Ascending aorta (tissue), 2 donors: ENCODE measurements at regions not wholly inside any gene's neighbourhood (a gene's known extent, or its start where the extent isn't known, plus 50 kb on each side); places are given as distances from the start of the nearest gene placed in this dataset.

ENCODE experiments used
- DNase-seq, 2 donors: peaks; one replicate each; pipeline ENCODE4 v3.0.0-alpha.2; 2019; ENCODE audit warnings: low spot score in 2 of 2
- H3K27ac ChIP-seq, 2 donors: fragments of 200-600 bp; sonication (generic); one replicate each; pipeline ENCODE4 v1.5.1; 2016 to 2017; ENCODE audit warnings: mild to moderate bottlenecking in 1 of 2
- H3K27me3 ChIP-seq: fragments of 200-600 bp; sonication (generic); one replicate; pipeline ENCODE4 v1.5.1; 2017
- H3K36me3 ChIP-seq, 2 donors: fragments of 200-600 bp; sonication (generic); one replicate each; pipeline ENCODE4 v1.5.1; 2016
- H3K4me1 ChIP-seq, 2 donors: fragments of 200-600 bp; sonication (generic); one replicate each; pipeline ENCODE4 v1.5.1; 2016 to 2017; ENCODE audit warnings: mild to moderate bottlenecking in 1 of 2
- H3K4me3 ChIP-seq, 2 donors: fragments of 200-600 bp; sonication (generic); one replicate each; pipeline ENCODE4 v1.5.1; 2016 to 2017; ENCODE audit warnings: mild to moderate bottlenecking in 1 of 2
- H3K9me3 ChIP-seq, 2 donors: fragments of 200-600 bp; sonication (generic); one replicate each; pipeline ENCODE4 v1.5.1; 2016
- intact Hi-C: fragments of 100-400 bp; cut with DNase I; formaldehyde crosslinking; loops from one replicate; pipeline ENCODE4 v1.15.1; 2023
- TF ChIP-seq, protein P1 (sequence below), 3 experiments: fragments of 200-600 bp in 2 of 3; fragments of 450-650 bp in 1 of 3; sonication (generic) in 2 of 3; IDR thresholded peaks; one replicate each; pipeline ENCODE4 v1.5.1; 2016 to 2019; ENCODE audit warnings: antibody characterized with exemption in 3 of 3, mild to moderate bottlenecking in 1 of 3, moderate library complexity in 1 of 3

DNA sequence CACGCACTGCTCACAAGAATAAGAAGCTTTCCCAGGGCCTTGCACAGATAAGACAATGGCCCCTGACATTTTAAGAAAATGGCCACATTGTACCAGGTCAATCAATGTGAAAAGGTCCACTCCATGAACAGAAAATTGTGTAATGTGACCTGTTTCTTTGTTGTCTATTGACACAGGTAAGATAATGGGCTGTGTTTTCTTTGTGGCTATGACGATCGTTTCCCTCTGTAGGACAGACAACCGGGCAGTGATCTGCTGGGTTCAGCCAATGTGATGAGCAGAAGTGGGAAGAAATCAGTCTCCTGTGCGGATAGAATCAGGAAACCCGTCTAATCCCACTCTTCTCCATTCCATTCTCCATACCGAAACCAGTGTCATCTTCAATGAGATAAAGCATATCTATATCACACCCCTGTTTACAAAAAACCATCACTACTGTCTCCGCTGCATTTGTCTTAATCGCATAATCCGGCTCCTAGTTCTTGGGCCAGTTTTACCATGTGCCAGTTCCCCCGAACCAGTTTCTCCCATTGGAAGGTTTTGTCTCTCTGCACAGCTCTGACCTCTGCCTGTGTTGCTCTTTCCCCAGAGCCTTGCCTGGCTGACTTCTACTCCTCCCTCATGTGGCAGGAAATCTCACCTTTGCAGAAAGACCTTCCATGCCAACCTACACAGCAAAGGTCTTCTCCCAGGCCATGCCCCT, 66.9 kb upstream of the ATF7IP2 start:
- H3K36me3 ChIP-seq: no peaks in the 10 kb centered on the region
- no peaks in the 10 kb centered on the region for H3K4me1 ChIP-seq
- no peaks in the 10 kb centered on the region for H3K27me3 ChIP-seq
- no peaks in the 10 kb centered on the region for H3K9me3 ChIP-seq
- TF ChIP-seq, protein P1, sequence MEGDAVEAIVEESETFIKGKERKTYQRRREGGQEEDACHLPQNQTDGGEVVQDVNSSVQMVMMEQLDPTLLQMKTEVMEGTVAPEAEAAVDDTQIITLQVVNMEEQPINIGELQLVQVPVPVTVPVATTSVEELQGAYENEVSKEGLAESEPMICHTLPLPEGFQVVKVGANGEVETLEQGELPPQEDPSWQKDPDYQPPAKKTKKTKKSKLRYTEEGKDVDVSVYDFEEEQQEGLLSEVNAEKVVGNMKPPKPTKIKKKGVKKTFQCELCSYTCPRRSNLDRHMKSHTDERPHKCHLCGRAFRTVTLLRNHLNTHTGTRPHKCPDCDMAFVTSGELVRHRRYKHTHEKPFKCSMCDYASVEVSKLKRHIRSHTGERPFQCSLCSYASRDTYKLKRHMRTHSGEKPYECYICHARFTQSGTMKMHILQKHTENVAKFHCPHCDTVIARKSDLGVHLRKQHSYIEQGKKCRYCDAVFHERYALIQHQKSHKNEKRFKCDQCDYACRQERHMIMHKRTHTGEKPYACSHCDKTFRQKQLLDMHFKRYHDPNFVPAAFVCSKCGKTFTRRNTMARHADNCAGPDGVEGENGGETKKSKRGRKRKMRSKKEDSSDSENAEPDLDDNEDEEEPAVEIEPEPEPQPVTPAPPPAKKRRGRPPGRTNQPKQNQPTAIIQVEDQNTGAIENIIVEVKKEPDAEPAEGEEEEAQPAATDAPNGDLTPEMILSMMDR (IDR thresholded peaks at IDR 0.05): no peak
- DNase-seq: no peak
- intact Hi-C loops: loop anchor here (5.0 kb wide), 1 partner anchor 188 kb away; no protein-coding TSS in a partner anchor
- H3K4me3 ChIP-seq: no peak overlapping the region
- H3K27ac ChIP-seq: no peak overlapping the region

GRCh38 chr16:10321407-10322387, 64.2 kb upstream of the ATF7IP2 start:
- TF ChIP-seq, protein P1 (IDR thresholded peaks at IDR 0.05): no peak
- H3K4me3 ChIP-seq: no peak overlapping the region
- H3K27ac ChIP-seq: no peak overlapping the region
- H3K9me3 ChIP-seq: no peaks in the 10 kb centered on the region
- no peaks in the 10 kb centered on the region for H3K36me3 ChIP-seq
- intact Hi-C loops: no loop called here
- DNase-seq: no peak
- no peaks in the 10 kb centered on the region for H3K4me1 ChIP-seq
- H3K27me3 ChIP-seq: no peaks in the 10 kb centered on the region

DNA sequence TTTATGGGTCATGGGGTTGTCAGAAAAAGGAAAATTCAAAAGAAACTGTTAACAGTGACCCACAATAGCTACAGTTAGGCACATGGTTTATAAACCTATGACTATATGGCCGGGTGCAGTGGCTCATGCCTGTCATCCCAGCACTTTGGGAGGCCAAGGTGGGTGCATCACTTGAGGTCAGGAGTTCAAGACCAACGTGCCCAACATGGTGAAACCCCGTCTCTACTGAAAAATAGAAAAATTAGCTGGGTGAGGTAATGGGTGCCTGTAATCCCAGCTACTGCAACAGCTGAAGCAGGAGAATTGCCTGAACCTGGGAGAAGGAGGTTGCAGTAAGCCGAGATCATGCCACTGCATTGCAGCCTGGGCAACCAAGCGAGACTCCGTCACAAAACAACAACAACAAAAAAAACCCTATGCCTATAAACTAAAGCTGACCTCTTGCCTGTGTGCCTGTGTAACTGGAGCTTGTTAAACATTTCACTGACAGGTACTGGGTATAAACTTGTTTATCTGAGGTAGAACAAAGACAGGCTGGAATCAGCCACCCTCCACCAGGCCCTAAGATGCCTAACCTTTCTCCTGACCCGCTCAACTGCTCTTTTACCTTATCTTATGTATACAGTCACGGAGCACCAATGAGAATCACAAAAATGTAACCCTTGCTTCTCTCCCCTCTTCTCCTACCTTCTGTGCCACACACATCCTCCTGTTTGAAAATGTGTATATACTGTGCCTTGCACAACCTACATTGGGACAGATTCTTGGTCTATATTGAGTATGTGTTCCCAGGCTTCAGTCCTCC, 62.9 kb upstream of the ATF7IP2 start:
- H3K27ac ChIP-seq: no peak overlapping the region
- TF ChIP-seq, protein P1 (IDR thresholded peaks at IDR 0.05): no peak
- H3K36me3 ChIP-seq: no peaks in the 10 kb centered on the region
- H3K27me3 ChIP-seq: no peaks in the 10 kb centered on the region
- H3K4me3 ChIP-seq: no peak overlapping the region
- intact Hi-C loops: no loop called here
- no peaks in the 10 kb centered on the region for H3K4me1 ChIP-seq
- H3K9me3 ChIP-seq: no peaks in the 10 kb centered on the region
- DNase-seq: no peak

DNA sequence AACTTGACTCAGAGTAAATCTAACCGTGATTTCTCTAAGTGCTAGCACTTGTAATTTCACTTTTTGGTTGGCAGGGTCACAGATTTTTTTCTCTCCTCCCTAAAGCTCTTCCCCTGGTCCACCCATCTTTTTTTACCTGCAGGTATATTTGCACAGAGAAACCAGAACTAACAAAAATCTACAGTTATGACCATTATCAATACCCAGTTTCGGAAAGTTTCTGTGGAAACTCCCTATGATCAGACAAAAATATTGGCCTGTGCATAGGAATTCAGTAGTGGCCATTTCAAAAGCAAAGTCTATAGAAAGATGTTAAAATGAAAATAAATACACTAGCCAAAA, 62.4 kb upstream of the ATF7IP2 start:
- Histone ChIP-seq H3K36me3 (no peaks in the 10 kb centered on the region), H3K9me3 (no peaks in the 10 kb centered on the region), H3K27ac (no peak overlapping the region), H3K4me3 (no peak overlapping the region), H3K27me3 (no peaks in the 10 kb centered on the region), H3K4me1 (no peaks in the 10 kb centered on the region)
- TF ChIP-seq, protein P1 (IDR thresholded peaks at IDR 0.05): no peak
- DNase-seq: no peak
- intact Hi-C loops: no loop called here

DNA sequence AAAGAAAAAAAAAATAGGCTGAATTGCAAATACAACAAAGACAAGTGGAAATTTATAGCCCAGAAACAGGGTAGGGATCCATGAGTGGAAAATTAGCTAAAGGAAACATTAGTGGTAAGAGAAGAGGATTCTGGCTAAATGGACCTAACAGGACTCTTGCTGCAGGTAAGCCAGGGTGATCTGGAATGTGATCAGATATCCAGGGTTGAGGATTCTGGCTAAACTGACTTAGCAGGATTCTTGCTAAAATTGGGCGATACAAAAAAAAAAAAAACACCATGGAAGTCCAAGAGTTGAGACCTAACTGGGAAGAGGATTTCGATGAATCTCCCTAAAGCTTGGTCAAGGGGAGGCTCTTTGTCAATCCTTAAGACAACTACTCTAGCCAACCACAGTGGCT, 61.7 kb upstream of the ATF7IP2 start:
- Histone ChIP-seq H3K9me3 (no peaks in the 10 kb centered on the region), H3K4me3 (no peak overlapping the region), H3K27ac (no peak overlapping the region), H3K27me3 (no peaks in the 10 kb centered on the region), H3K4me1 (no peaks in the 10 kb centered on the region), H3K36me3 (no peaks in the 10 kb centered on the region)
- no peak for DNase-seq
- intact Hi-C loops: no loop called here
- TF ChIP-seq, protein P1 (IDR thresholded peaks at IDR 0.05): no peak
